ENCODE measurements at regions not wholly inside any gene's neighbourhood (a gene's known extent, or its start where the extent isn't known, plus 50 kb on each side); places are given as distances from the start of the nearest gene placed in this dataset.

DNA sequence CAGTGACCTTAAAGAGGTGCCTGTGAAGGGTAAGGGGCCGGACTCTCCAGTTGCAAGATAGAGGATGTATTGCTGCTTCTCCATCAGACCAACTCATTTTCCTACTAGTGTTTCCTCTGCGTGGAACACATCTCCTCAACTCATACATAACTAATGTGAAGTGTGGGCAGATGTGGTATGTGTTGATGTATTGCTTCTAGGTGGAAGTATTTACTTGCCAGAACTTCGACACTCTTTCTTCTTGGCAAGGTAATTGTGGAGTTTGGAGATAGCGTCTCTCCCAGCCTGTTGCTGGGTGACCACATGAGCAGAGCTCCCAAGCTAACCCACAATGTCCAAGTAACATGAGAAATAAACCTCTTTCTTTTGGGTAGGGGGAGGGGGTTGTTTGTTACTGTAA, 456.9 kb downstream of the DYNC2H1 start:
- TF ChIP-seq, protein P1, sequence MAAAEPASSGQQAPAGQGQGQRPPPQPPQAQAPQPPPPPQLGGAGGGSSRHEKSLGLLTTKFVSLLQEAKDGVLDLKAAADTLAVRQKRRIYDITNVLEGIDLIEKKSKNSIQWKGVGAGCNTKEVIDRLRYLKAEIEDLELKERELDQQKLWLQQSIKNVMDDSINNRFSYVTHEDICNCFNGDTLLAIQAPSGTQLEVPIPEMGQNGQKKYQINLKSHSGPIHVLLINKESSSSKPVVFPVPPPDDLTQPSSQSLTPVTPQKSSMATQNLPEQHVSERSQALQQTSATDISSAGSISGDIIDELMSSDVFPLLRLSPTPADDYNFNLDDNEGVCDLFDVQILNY (CRISPR knock-in tag; conservative IDR thresholded peaks at IDR 0.05): no peak
- TF ChIP-seq, protein P2, sequence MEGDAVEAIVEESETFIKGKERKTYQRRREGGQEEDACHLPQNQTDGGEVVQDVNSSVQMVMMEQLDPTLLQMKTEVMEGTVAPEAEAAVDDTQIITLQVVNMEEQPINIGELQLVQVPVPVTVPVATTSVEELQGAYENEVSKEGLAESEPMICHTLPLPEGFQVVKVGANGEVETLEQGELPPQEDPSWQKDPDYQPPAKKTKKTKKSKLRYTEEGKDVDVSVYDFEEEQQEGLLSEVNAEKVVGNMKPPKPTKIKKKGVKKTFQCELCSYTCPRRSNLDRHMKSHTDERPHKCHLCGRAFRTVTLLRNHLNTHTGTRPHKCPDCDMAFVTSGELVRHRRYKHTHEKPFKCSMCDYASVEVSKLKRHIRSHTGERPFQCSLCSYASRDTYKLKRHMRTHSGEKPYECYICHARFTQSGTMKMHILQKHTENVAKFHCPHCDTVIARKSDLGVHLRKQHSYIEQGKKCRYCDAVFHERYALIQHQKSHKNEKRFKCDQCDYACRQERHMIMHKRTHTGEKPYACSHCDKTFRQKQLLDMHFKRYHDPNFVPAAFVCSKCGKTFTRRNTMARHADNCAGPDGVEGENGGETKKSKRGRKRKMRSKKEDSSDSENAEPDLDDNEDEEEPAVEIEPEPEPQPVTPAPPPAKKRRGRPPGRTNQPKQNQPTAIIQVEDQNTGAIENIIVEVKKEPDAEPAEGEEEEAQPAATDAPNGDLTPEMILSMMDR (CRISPR knock-in tag; IDR thresholded peaks at IDR 0.05): no peak
- no peak for TF ChIP-seq U2AF2 (IDR thresholded peaks at IDR 0.05; ENCODE audit: low read depth, low read length)
- no peak for TF ChIP-seq NCOA1 (CRISPR knock-in tag; IDR thresholded peaks at IDR 0.05)

All from HepG2 (cell line).